SIG-M5 treated with dmso at 0.1 percent for 504 hours (cell line): ENCODE measurements at regions not wholly inside any gene's neighbourhood (a gene's known extent, or its start where the extent isn't known, plus 50 kb on each side); places are given as distances from the start of the nearest gene placed in this dataset.
"Not testable (repeated sequence)": the region's sequence is repeated elsewhere in the genome, so short reads cannot be mapped to it uniquely, and the experiment has no call there.

Source experiments
- DNase-seq: peaks from one replicate; lab custom pipeline; 2025; ENCODE audit not compliant: unreplicated experiment; lab: John Stamatoyannopoulos, UW

DNA sequence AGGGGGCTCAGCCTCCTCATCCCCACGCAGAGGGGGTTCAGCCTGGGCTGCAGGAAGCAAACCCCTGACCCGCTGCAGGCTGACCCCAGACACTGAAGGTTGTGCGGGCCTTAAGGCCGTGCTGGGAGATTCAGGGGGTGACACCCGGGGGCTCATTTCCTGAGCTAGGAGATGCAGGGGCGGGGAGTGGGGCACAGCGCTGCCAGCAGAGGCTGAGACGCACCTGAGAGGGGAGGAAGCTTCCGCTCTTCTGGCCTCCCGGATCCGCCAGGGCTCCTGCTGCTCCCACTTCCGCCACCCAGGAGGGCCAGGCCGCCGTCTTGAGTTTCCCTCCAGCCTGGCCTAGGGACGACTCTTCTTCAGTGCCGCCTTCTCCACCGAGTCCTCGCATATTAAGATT lies 173.2 kb upstream of the FOXF1 start:
- no peak for DNase-seq

DNA sequence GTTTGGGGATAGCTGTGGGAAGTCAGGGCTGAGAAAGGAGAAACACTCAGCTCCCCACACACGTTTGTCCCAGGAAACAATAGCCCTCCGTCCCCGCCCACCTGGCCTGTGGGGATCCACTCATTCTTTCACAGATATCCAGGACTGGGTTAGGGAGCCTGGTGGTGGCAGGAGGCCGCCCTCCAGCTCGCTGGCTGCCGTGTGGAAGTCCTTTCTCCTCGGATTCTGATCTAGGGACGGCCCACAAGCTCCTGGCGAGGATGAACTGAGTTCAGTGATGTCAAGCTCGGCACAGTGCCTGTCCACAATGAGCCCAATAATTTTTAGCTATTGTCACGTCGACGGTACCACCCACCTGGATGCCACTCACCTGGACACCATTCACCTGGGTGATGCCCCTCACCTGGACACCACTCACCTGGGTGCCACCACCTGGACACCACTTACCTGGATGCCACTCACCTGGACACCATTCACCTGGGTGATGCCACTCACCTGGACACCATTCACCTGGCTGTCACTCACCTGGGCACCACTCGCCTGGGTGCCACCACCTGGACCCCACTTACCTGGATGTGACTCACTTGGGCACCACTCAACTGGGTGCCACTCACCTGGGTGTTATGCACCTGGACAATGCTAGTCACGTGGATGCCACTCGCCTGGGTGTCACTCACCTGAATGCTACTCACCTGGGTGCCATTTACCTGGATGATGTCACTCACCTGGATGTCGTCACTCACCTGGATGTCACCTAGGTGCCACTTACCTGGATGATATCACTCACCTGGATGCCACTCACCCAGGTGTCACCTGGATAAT lies 172.5 kb upstream of the FOXF1 start:
- no peak for DNase-seq

DNA sequence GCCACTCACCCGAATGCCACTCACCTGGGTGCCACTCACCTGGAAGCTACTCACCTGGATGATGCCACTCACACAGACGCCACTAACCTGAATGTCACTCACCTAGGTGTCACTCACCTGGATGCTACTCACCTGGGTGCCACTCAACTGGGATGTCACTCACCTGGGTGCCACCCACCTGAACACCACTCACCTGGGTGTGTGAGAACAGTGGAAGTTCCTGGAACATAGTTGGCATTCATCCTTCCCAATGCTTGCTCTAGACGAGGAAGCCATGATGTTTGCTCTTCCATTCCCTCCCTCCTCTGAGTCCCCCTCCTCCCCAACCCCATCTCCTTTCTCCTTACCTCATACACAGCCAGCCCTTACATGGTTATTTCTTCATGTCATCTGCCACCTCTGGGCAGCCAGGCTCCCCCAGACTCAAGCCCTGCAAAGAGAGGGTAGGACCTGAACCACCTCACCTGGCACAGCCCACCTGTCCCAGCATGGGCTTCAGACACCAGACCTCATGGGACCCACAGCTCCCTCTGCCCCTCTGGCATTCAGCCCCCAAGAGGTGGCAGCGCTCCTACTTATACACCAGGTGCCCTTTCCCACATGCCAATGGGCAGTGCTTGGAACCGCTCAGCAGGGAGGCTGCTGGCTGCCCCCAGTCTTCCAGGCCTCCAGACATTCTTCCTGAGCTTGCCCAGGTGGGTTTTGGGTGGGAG lies 171.8 kb upstream of the FOXF1 start:
- DNase-seq: no peak

DNA sequence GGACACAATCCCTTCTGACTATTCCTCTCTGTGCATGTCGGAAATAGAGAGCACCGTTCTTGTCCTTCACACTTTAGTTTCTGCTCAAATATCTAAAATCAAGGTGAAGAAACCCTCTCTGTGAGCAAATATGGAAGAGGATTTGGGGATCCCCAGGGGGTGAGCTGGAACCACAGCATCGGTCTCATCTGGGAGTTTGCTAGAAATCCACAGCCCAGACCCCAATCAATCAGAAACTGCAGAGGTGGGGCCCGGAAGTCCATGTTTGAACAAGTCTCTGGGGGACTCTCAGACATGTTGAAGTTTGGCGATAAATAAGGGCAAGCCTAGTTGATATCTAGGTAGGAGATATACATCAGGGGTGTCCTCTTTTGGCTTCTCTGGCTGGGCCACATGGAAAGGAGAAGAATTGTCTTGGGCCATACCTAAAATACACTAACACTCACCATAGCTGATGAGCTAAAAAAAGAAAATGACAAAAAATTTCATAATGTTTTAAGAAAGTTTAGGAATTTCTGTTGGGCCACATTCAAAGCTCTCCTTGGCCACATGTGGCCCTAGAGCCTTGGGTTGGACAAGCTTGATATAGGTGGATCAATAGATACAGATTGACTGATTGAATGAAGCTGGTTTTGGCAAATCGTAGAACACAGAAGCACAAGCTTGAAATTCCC lies 168.0 kb upstream of the FOXF1 start:
- DNase-seq: no peak

DNA sequence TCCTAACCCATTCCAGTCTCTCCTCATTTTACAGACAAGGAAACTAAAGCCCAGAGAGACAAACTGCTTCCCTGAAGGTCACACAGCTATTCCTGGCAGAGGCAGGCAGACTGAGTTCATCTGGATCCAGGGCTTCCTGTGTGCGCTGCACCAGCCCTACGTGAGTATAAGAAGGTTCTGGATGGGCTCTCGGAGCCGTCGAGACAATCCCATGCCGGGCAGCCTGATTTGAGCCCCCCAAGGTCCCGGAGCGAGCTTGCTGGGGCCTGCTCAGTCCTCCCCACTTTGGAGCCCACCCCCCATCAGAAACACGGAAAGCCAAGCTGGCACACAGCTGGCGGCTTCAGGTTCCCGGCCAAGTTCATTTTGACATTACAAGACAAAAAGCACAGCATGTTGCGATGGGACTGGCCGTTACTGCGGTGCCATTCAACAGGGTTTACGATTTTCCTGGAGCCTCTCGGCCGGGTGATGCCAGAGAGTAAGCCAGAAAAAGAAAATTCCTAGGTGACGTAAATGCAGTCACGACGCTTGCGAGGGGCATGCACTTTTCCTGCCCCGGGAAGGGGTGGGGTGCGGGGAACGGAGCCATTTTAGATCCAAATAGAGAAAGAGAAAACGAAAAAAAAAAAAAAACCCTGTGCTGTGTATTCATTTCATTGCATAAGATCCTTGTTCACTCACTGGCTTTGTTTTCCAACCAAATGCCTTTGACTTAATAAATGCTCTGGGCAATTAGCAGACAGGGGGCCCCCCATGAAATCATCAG lies 167.1 kb upstream of the FOXF1 start:
- no peak for DNase-seq

DNA sequence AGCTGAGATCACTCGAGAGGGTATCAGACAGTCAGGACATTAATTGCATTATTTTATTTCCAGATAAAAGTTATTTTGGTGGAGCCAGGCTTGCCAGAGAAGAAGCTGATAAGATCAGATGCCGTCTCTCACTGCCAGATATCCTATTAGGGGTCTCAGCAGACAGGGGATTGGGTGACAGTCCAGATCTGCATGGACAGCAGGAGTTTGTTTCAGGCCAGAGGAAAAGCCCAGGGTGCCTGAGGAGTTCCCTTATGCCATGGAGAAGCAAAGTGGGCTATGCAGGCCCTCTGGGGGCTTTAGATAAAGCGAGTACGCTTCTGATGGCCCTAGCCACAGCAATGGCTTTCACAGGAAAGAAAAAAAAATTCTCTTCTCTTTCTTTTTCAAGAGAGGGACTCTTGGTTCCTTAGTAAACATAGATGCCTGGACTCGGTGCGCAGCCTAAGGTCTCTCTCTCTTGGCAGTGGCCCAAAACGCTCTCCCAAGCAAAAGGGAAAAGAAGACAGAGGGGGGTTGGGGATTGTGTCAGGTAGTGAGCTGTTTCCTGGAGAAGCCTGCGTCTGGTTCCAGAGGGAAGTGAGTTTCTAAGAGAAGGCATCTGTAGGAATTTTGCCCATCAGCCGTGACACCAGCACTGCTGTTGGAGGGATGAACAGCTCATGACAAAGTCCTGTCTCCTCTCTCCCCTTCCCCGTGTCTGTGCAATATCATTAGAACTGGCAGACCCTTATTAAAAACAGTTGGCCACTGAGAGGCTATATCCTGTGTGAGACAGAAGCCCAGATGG lies 166.3 kb upstream of the FOXF1 start:
- no peak for DNase-seq

DNA sequence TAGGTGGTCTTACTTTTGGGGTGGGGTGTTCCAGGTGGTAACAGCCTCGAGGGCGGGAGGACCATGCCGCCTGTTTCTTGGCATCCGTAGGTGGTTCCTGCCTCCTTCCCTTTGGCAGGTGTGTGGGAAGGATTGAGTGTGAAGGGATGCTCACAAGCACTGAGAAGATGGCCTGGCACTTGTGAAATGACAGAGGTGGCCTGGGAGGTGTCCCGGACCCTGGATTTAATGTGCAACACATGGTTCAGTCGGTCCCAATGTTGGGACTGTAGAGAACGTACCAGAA lies 165.8 kb upstream of the FOXF1 start:
- DNase-seq: no peak

DNA sequence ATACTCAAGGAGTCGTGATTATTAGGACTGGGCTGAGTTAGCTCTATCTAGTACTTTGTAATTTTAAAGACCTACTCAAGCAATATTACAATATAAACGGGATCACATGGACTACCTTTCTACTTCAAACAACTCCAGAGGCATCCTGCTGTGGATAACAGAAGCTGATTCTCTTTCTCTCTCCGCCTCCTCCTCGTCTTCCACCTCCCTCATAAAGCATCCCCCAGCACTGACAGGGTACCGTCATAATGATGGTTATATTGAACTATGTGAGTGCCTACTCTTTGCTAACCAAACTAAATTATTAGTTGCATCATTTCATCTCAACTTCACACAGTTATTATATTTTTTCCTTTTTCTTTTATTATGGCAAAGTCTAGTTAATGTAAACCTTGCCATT lies 165.4 kb upstream of the FOXF1 start:
- no peak for DNase-seq

DNA sequence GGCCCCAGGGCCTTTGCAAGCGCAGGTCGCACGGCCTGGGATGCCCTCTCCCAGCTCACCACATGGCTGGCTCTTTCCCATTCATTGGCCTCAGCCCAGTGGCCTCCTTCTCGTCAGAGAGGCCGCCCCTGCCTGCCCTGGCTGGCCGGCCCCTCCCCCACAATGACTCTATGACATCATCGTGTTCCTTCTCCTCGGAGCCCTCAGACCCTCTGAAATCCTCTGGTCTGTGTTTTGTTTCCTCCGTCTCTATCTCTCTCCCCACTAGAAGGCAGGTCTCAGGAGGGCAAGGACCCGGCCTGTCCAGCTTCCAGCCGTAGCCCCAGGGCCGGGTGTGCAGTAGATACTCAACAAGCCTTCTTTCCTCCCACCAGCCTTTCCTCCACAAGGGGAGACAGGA lies 164.8 kb upstream of the FOXF1 start:
- DNase-seq: no peak

DNA sequence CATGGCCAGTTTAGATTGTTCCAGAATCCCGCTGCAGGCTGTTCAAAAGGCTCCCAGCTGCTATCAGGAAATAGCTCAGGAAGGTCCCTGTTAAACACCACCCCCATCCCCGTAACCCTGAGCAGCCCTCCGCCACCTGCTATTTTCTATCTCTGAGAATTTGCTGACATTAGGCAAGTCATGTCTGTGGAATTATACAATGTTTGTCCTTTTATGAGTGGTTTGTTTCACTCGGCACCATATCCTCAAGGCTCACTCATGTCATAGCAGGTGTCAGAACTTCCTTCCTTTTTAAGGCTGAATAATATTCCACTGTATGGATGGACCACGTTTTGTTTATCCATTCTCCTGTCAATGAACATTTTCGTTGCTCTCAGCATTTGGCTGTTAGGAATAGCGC lies 164.3 kb upstream of the FOXF1 start:
- no peak for DNase-seq

DNA sequence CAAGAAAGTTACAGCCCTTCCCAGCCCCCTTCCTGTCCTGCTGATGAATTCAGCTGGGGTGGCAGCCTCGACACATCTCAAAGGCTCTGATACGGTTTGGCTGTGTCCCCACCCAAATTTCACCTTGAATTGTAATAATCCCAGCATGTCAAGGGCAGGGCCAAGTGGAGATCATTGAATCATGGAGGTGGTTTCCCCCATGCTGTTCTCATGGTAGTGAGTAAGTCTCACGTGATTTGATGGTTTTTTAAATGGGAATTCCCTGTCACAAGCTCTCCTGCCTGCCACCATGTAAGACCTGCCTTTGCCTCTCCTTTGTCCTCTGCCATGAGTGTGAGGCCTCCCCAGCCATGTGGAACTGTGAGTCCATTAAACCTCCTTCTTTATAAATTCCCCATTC lies 163.2 kb upstream of the FOXF1 start:
- no peak for DNase-seq

DNA sequence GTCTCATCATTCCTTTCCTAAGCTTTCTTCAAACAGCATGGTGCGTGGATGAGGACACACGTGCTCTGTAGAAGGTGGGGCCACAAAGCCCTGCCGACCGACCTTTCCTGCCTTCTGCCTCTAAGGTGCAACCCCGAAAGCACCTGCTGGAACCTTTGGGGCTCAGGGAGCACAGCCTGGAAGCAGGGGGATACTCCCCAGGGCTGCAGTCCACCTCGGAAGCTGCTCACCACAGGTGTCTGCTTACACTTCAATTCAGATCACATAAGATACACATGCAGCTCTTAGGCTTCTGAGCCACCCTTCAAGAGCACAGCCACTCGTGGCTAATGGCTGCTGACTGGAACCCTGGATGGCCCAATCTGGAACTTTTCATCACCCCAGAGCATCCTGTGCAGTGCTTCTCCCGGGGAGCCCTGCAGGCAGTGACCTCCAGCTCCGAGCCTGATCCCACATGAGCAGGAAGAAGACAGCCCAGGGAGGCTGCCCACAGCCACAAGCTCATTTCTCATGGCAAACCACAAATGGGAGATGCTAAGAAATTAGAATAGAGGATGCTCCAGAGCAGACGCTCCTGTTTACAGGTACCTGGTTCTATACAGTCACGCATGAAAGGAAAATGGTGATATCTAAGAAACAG lies 162.3 kb upstream of the FOXF1 start:
- DNase-seq: no peak

DNA sequence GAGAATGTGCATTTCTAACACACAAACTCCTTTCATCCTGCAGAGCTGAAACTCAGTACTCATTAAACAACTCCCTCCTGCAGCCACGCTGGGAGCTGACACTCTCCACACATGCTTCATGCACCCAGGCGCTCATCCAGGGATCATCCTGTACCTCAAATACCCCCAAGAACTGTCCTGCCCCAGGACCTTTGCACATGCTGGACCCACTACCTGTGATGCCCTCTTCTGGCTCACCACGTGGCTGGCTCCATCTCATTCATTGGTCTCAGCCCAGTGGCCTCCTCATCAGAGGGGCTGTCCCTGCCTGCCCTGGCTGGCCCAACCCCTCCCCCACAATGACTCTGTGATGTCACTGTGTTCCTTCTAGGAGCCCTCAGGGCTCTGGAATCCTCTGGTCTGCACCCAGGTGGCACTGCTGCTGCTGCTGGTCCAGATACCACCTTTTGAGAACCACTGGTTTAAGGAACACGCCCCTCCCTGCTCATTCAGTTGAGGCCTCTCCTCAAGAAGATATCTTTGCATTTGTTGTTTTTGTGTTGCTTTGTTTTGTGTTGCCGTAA lies 160.9 kb upstream of the FOXF1 start:
- no peak for DNase-seq

DNA sequence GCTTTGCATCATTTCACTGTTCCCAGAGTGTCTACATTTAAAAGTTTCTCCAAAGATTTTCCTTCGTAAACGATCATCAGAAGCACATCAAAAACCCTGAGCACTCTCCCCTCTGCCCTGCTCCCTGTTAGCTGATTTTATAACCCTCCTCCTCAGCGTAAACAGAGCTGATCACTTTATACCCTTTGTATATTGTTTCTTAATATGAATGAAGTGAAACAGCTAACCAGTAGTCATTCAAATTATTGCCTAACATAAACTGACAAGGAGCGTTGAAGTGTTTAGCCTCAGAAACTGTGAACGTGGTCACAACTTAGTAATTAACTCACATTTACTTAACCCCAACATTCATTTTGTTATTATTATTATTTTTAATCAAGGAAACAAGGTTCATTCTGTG lies 160.0 kb upstream of the FOXF1 start:
- no peak for DNase-seq

DNA sequence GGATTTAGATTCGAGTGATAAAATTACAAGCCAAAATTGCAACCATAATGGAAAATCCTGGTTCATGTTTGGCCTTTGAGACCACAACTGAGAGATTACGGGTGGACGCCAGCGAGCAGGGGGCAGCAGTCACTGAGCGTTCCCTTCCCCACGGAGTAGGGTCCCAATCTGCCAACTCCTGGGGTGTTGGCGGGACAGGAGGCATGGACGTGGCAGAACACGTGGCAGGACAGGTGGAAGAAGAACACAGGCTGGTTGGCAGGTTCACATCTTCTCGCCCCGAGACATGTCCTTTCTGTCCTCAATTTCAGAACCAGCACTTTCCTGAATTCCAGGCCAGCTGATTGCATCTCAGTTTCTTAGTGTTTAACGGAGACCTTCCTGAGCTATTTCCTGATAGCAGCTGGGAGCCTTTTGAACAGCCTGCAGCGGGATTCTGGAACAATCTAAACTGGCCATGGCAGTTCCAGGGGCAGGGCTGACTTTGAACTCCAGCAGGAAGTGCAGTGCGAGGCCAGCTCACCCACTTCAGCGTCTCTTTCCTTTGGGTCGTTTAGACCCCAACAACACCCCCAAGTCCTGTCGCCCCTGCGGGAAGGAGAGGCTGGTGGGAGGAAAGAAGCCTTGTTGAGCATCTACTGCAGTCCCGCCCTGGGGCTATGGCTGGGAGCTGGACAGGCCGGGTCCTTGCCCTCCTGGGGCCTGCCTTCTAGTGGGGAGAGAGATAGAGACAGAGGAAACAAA lies 159.1 kb upstream of the FOXF1 start:
- DNase-seq: no peak

DNA sequence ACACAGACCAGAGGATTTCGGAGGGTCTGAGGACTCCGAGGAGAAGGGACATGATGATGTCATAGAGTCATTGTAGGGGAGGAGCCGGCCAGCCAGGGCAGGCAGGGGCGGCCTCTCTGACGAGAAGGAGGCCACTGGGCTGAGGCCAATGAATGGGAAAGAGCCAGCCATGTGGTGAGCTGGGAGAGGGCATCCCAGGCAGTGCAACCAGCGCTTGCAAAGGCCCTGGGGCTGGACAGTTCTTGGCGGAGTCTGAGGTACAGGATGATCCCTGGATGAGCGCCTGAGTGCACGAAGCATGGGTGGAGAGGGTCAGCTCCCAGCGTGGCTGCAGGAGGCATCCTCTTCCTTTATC lies 158.6 kb upstream of the FOXF1 start:
- not testable (repeated sequence) for DNase-seq

DNA sequence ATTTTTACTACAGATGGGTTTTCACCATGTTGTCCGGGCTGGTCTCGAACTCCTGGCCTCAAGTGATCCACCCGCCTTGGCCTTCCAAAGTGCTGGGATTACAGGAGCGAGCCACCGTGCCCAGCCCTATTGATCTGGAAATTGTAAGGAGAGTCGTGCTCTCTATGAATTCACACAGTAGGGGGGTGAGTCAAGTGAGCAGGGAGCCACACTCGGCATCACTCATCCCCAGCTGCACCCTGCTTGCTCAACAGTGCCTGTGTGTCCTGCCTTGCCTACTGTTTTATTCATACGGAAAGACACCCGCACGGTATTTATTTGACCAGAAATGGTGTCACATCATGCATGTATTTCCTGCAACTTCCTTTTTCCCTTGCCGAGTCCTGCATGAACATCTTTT lies 157.2 kb upstream of the FOXF1 start:
- no peak for DNase-seq

DNA sequence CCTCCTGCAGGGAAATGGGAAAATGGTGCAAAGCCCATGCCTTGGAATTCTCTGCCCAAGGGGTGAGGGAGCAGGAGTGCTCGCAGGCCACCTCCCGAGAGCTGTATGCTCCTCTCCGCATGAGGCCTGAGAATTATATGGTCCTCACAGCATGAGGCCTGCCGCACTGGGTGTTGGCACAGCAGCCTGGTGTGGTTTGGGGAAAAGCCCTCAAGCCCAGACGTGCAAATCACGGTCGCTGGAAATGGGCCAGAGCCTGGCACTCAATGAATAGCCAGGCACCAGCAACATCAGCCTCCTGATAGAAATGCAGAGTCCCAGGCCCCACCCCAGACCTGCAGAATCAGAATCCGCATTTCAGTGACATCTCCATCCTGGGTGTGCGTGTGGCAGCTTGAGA lies 156.4 kb upstream of the FOXF1 start:
- no peak for DNase-seq
